K562 (cell line): ENCODE measurements at regions not wholly inside any gene's neighbourhood (a gene's known extent, or its start where the extent isn't known, plus 50 kb on each side); places are given as distances from the start of the nearest gene placed in this dataset.

ENCODE experiments used
- ATAC-seq: fragments of 200-7000 bp; cut with Tn5 transposase; 3 replicates; pipeline ENCODE4 v1.9.1; 2020; ENCODE audit warnings: moderate library complexity
- BruUV-seq: library from RNA; stranded (reverse); fragments of 400-500 nt; replicated peaks from 2 replicates; lab custom pipeline; 2021; lab: Mats Ljungman, UMichigan
- CTCF ChIA-PET: fragments of 300-600 bp; formaldehyde crosslinking; extraction: SDS; loops from one replicate; lab custom pipeline; 2021; ENCODE audit warnings: low intra/inter-chr PET ratio; lab: Yijun Ruan, JAX
- POLR2A ChIA-PET: fragments of 300-600, 350-650 bp; sonication (Branson Sonifier 250); formaldehyde crosslinking; extraction: SDS; loops from one replicate; lab custom pipeline; 2021; ENCODE audit warnings: antibody characterized with exemption, inconsistent platforms; lab: Yijun Ruan, JAX
- DNase-seq, 4 experiments: peaks; one replicate each; pipeline versions ENCODE4 v3.0.0 to v3.0.0-alpha.2; 2011 to 2018; ENCODE audit warnings: low spot score in 3 of 4, mixed read lengths in 3 of 4; ENCODE audit errors: extremely low read depth in 1 of 4
- FAIRE-seq: peaks from 2 replicates; lab custom pipeline; 2011; peaks lifted over from hg19 to GRCh38; lab: Jason Lieb, UNC
- H2AFZ ChIP-seq: 2 replicates; pipeline ENCODE4 v1.6.0; 2011; ENCODE audit warnings: low read depth, low read length, control low read depth, inconsistent platforms
- H3K27ac ChIP-seq: fragments of 200-600 bp; 3 replicates; pipeline ENCODE4 v1.8.0; 2011; ENCODE audit warnings: low read depth, mild to moderate bottlenecking, control low read depth, inconsistent platforms, low read length, moderate library complexity, mixed read lengths; ENCODE audit errors: extremely low read depth
- H3K27me3 ChIP-seq, 2 experiments: fragments of 300-600 bp in 1 of 2; 2 replicates in 1 of 2; 3 replicates in 1 of 2; pipeline versions ENCODE4 v1.6.0 to v1.8.0; 2011; ENCODE audit warnings: inconsistent platforms in 2 of 2, low read length in 2 of 2, mild to moderate bottlenecking in 1 of 2, mixed read lengths in 1 of 2, moderate library complexity in 1 of 2; ENCODE audit not compliant: control insufficient read depth in 2 of 2, insufficient read depth in 2 of 2
- H3K36me3 ChIP-seq: fragments of 300-600 bp; 3 replicates; pipeline ENCODE4 v1.8.0; 2011; ENCODE audit warnings: mild to moderate bottlenecking, low read length, inconsistent platforms; ENCODE audit not compliant: control insufficient read depth, insufficient read depth
- H3K4me1 ChIP-seq, 2 experiments: fragments of 200-600 bp in 1 of 2; replicated peaks in 1 of 2; 2 replicates in 1 of 2; 3 replicates in 1 of 2; pipeline versions ENCODE4 v1.5.1 to v1.8.0; 2011; ENCODE audit warnings: inconsistent platforms in 2 of 2, low read length in 2 of 2, mild to moderate bottlenecking in 1 of 2, mixed read lengths in 1 of 2, moderate library complexity in 1 of 2; ENCODE audit not compliant: control insufficient read depth in 2 of 2, insufficient read depth in 2 of 2
- H3K4me2 ChIP-seq: 2 replicates; pipeline ENCODE4 v1.6.1; 2011; ENCODE audit warnings: low read length, control low read depth, inconsistent platforms, mixed read lengths; ENCODE audit not compliant: insufficient read depth
- H3K4me3 ChIP-seq: fragments of 200-600 bp; sonication (generic), shearing (Covaris generic); 2 replicates; pipeline ENCODE4 v1.5.1; 2016; ENCODE audit warnings: control low read depth, inconsistent platforms
- H3K79me2 ChIP-seq: fragments of 200-600 bp; 3 replicates; pipeline ENCODE4 v1.8.0; 2011; ENCODE audit warnings: low read length, inconsistent platforms; ENCODE audit not compliant: control insufficient read depth, insufficient read depth
- H3K9ac ChIP-seq, 2 experiments: 2 replicates each; pipeline versions ENCODE4 v1.6.0 to v1.6.1; 2011; ENCODE audit warnings: low read depth in 2 of 2, low read length in 2 of 2, control low read depth in 1 of 2, inconsistent platforms in 1 of 2, mild to moderate bottlenecking in 1 of 2, mixed read lengths in 1 of 2; ENCODE audit not compliant: insufficient read depth in 1 of 2
- H3K9me1 ChIP-seq: one replicate; pipeline ENCODE4 v1.6.0; 2011; ENCODE audit warnings: inconsistent platforms, mild to moderate bottlenecking, low read length, moderate library complexity; ENCODE audit not compliant: control insufficient read depth, insufficient read depth
- H3K9me3 ChIP-seq: replicated peaks from 2 replicates; pipeline ENCODE4 v1.5.1; 2011; ENCODE audit warnings: low read depth, low read length, inconsistent platforms; ENCODE audit not compliant: control insufficient read depth, insufficient read depth
- H4K20me1 ChIP-seq: replicated peaks from 2 replicates; pipeline ENCODE4 v1.6.1; 2011; ENCODE audit warnings: low read length, inconsistent platforms, mixed read lengths; ENCODE audit not compliant: control insufficient read depth, insufficient read depth
- FIP1L1 ChIP-seq: fragments of 200-400 bp; formaldehyde crosslinking; IDR thresholded peaks from 2 replicates; pipeline ENCODE4 v1.6.1; 2018; ENCODE audit warnings: mild to moderate bottlenecking, low read depth, low read length; ENCODE audit not compliant: poor library complexity, severe bottlenecking
- SRSF7 ChIP-seq: fragments of 200-400 bp; formaldehyde crosslinking; optimal IDR thresholded peaks from 2 replicates; pipeline ENCODE3; 2017; ENCODE audit warnings: mild to moderate bottlenecking, low read depth, low read length
- TCF3 ChIP-seq: sonication (generic); formaldehyde crosslinking; IDR thresholded peaks from 2 replicates; pipeline ENCODE4 v1.4.0; 2020; ENCODE audit warnings: mild to moderate bottlenecking, missing genetic modification reagents
- ZNF644 ChIP-seq: fragments of 200-800 bp; sonication (Bioruptor generic); IDR thresholded peaks from 2 replicates; pipeline ENCODE4 v1.6.1; 2016; ENCODE audit warnings: low read depth, missing genetic modification characterization, missing compliant biosample characterization
- ZNF830 ChIP-seq: fragments of 250-450 bp; sonication (Bioruptor Pico); IDR thresholded peaks from 2 replicates; pipeline ENCODE4 v1.5.0; 2021; ENCODE audit warnings: mild to moderate bottlenecking
- WGBS: fragments of 100-300 bp; shearing (Covaris generic); methylation state at CpG from one replicate; pipeline ENCODE4 v1.1.6; 2016; ENCODE audit warnings: low coverage, mixed read lengths; ENCODE audit not compliant: insufficient coverage; ENCODE audit errors: missing lambda C conversion rate; 5-methylcytosine and 5-hydroxymethylcytosine counted together
- in situ Hi-C: fragments of 300-500 bp; cut with MboI; formaldehyde crosslinking; loops from 4 replicates; pipeline ENCODE4 v1.15.0; 2018; ENCODE audit warnings: inconsistent platforms, mixed read lengths
- intact Hi-C: fragments of 100-400 bp; cut with micrococcal nuclease; formaldehyde crosslinking; loops from 2 replicates; pipeline ENCODE4 v1.14.2; 2022
- TF ChIP-seq, protein P1 (sequence below): fragments of 250-450 bp; sonication (Bioruptor Pico); IDR thresholded peaks from 2 replicates; pipeline ENCODE4 v1.8.0; 2021; ENCODE audit warnings: borderline replicate concordance, mild to moderate bottlenecking, moderate library complexity; ENCODE audit not compliant: poor library complexity, severe bottlenecking

DNA sequence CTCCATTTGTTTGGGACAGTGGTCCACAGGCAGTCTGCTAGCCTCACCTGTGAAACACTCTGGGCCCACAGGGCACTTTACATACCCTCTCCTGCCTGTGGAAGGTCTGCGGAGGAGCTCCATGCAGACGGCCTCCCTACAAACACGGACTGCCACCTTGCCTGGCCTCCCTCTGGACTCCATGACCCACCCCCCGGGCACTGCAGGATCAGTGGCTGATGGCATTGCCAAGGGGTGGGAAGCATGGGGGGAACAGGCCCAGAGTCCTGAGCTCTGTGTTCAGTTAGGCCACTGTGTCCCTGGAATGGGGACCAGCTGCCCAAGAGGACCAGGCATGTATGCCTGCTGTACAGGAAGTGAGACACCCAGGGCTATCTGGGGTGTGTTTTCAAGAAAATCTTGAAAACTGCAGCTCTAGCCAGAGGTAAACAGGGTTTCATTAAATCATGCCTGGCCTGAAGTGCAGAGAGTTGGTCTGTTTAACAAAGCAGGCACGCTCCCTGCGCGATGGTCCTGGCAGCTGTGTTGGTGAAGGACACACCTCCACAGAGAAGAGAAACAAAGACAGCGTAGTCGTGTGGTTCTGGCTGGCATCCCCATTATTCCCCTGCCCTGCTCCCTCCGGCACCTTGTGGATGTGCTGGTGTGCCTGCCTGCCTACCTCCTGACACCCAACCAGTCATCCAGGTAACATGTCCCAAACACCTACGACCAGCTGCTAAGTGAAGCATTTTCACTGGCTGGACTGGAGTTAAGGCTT lies 470.8 kb upstream of the ZMIZ1 start:
- in situ Hi-C loops, result no loop called here
- Histone ChIP-seq H3K27ac (no peak overlapping the region), H3K79me2 (no peaks in the 10 kb centered on the region), H2AFZ (no peak overlapping the region), H3K9ac (no peak overlapping the region), H3K9me3 (no peaks in the 10 kb centered on the region), H3K36me3 (no peaks in the 10 kb centered on the region), H3K4me2 (no peak overlapping the region), H3K4me1 (no peaks in the 10 kb centered on the region), H3K4me3 (no peak overlapping the region), H4K20me1 (no peaks in the 10 kb centered on the region), H3K9me1 (no peaks in the 10 kb centered on the region), H3K27me3 (peaks cover 2 to 21% of the 10 kb centered on the region in 2 experiments; a peak in 2 of 5 replicates)
- WGBS, result 0% methylated on average over 11 of the region's 11 CpGs
- no peak for FAIRE-seq
- no peak for ATAC-seq
- intact Hi-C loops, result no loop called here
- no peak for DNase-seq
- no TSS peak for BruUV-seq
- CTCF ChIA-PET, result no interaction called here
- POLR2A ChIA-PET, result interaction anchor here (0.6 to 1.7 kb wide), 3 partner anchors 8 to 211 kb away, joined by 3 to 6 read pairs (median 3); no protein-coding TSS in a partner anchor
- TF ChIP-seq, protein P1, sequence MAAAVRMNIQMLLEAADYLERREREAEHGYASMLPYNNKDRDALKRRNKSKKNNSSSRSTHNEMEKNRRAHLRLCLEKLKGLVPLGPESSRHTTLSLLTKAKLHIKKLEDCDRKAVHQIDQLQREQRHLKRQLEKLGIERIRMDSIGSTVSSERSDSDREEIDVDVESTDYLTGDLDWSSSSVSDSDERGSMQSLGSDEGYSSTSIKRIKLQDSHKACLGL, result no peak
- TF ChIP-seq TCF3 (CRISPR knock-in tag) (no peak), FIP1L1 (no peak), ZNF644 (no peak), ZNF830 (CRISPR knock-in tag) (no peak), SRSF7 (no peak)
